H1 (cell line): ENCODE measurements at regions not wholly inside any gene's neighbourhood (a gene's known extent, or its start where the extent isn't known, plus 50 kb on each side); places are given as distances from the start of the nearest gene placed in this dataset.

ENCODE experiments used
- CTCF ChIA-PET: fragments of 300-600 bp; sonication (Branson Sonifier 250); formaldehyde crosslinking; loops from one replicate; lab custom pipeline; 2021; ENCODE audit not compliant: partially characterized antibody; lab: Charles Lee
- POLR2A ChIA-PET: fragments of 300-600 bp; sonication (Branson Sonifier 250); formaldehyde crosslinking; loops from one replicate; lab custom pipeline; 2021; ENCODE audit warnings: inconsistent platforms; ENCODE audit not compliant: partially characterized antibody; lab: Charles Lee
- DNase-seq, 2 experiments: peaks; one replicate each; pipeline versions ENCODE4 v3.0.0 to v3.0.0-alpha.2; 2010 to 2022; ENCODE audit warnings: low spot score in 2 of 2, low read depth in 1 of 2, mixed read lengths in 1 of 2
- FAIRE-seq: peaks from 2 replicates; lab custom pipeline; 2011; peaks lifted over from hg19 to GRCh38; lab: Jason Lieb, UNC
- H2AFZ ChIP-seq: 2 replicates; pipeline ENCODE4 v1.8.1; 2012; ENCODE audit warnings: low read length, inconsistent platforms
- H2AK5ac ChIP-seq: 2 replicates; pipeline ENCODE4 v1.6.1; 2013; ENCODE audit warnings: low read depth, low read length
- H2BK120ac ChIP-seq: replicated peaks from 2 replicates; pipeline ENCODE3; 2013; ENCODE audit warnings: low read depth, low read length, inconsistent platforms
- H2BK12ac ChIP-seq: 2 replicates; pipeline ENCODE4 v1.6.1; 2013; ENCODE audit warnings: low read depth, low read length
- H2BK15ac ChIP-seq: 2 replicates; pipeline ENCODE4 v1.6.1; 2013; ENCODE audit warnings: low read length
- H2BK20ac ChIP-seq: 2 replicates; pipeline ENCODE4 v1.6.1; 2013; ENCODE audit warnings: low read length
- H2BK5ac ChIP-seq: 2 replicates; pipeline ENCODE4 v1.6.1; 2013; ENCODE audit warnings: low read depth, low read length
- H3K14ac ChIP-seq: 2 replicates; pipeline ENCODE4 v1.6.1; 2013; ENCODE audit warnings: inconsistent platforms; ENCODE audit not compliant: insufficient read length
- H3K18ac ChIP-seq: 2 replicates; pipeline ENCODE4 v1.6.1; 2013; ENCODE audit warnings: low read length; ENCODE audit errors: extremely low read depth
- H3K23ac ChIP-seq: 2 replicates; pipeline ENCODE4 v1.6.1; 2013; ENCODE audit warnings: inconsistent platforms; ENCODE audit not compliant: insufficient read length
- H3K23me2 ChIP-seq: 2 replicates; pipeline ENCODE4 v1.6.1; 2013; ENCODE audit warnings: low read depth, low read length
- H3K27ac ChIP-seq: 2 replicates; pipeline ENCODE4 v1.6.1; 2011; ENCODE audit warnings: low read depth, low read length, inconsistent platforms
- H3K27me3 ChIP-seq, 4 experiments: replicated peaks in 1 of 4; 1 replicate in 1 of 4; 2 replicates in 3 of 4; pipeline versions ENCODE4 v1.6.1 to v1.8.1; 2011 to 2013; ENCODE audit warnings: low read length in 3 of 4, mild to moderate bottlenecking in 3 of 4, inconsistent platforms in 2 of 4, mixed read lengths in 2 of 4, moderate library complexity in 1 of 4; ENCODE audit not compliant: control insufficient read depth in 3 of 4, insufficient read depth in 3 of 4; ENCODE audit errors: extremely low read depth in 1 of 4
- H3K36me3 ChIP-seq, 4 experiments: 2 replicates each; pipeline versions ENCODE4 v1.6.1 to v1.8.1; 2011 to 2013; ENCODE audit warnings: mild to moderate bottlenecking in 4 of 4, low read length in 3 of 4, moderate library complexity in 2 of 4, control low read depth in 1 of 4, inconsistent platforms in 1 of 4; ENCODE audit not compliant: insufficient read depth in 4 of 4, control insufficient read depth in 2 of 4
- H3K4ac ChIP-seq: replicated peaks from 2 replicates; pipeline ENCODE3; 2013; ENCODE audit warnings: low read length, low read depth, mixed read lengths, inconsistent platforms; ENCODE audit not compliant: insufficient read length
- H3K4me1 ChIP-seq, 4 experiments: replicated peaks in 1 of 4; 1 replicate in 1 of 4; 2 replicates in 3 of 4; pipeline versions ENCODE4 v1.6.1 to v1.8.1; 2011 to 2013; ENCODE audit warnings: low read length in 3 of 4, inconsistent platforms in 2 of 4, mixed read lengths in 1 of 4; ENCODE audit not compliant: insufficient read depth in 4 of 4, control insufficient read depth in 3 of 4
- H3K4me2 ChIP-seq, 2 experiments: 2 replicates each; pipeline versions ENCODE4 v1.6.1 to v1.8.1; 2011 to 2013; ENCODE audit warnings: low read depth in 2 of 2, low read length in 2 of 2, control low read depth in 1 of 2, inconsistent platforms in 1 of 2, mild to moderate bottlenecking in 1 of 2; ENCODE audit not compliant: insufficient read depth in 1 of 2
- H3K4me3 ChIP-seq, 4 experiments: fragments of 200-600, 300-600 bp in 1 of 4; sonication (generic), shearing (Covaris generic), sonication (Bioruptor Twin) in 1 of 4; 2 replicates each; pipeline versions ENCODE4 v1.5.1 to v1.8.1; 2011 to 2016; ENCODE audit warnings: low read length in 4 of 4, low read depth in 3 of 4, control low read depth in 2 of 4, inconsistent platforms in 2 of 4, mild to moderate bottlenecking in 2 of 4, mixed read lengths in 1 of 4, moderate library complexity in 1 of 4; ENCODE audit not compliant: insufficient read depth in 2 of 4; ENCODE audit errors: extremely low read depth in 1 of 4
- H3K56ac ChIP-seq: replicated peaks from 2 replicates; pipeline ENCODE3; 2013; ENCODE audit warnings: low read depth, mild to moderate bottlenecking, mixed read lengths, low read length, inconsistent platforms; ENCODE audit not compliant: insufficient read length
- H3K79me1 ChIP-seq: 2 replicates; pipeline ENCODE4 v1.6.1; 2013; ENCODE audit warnings: low read depth, low read length, control low read depth
- H3K79me2 ChIP-seq, 2 experiments: 2 replicates each; pipeline versions ENCODE4 v1.6.1 to v1.8.1; 2012 to 2013; ENCODE audit warnings: low read length in 2 of 2, mild to moderate bottlenecking in 2 of 2, inconsistent platforms in 1 of 2; ENCODE audit not compliant: insufficient read depth in 2 of 2, control insufficient read depth in 1 of 2
- H3K9ac ChIP-seq, 4 experiments: replicated peaks in 1 of 4; 1 replicate in 1 of 4; 2 replicates in 3 of 4; pipeline versions ENCODE4 v1.6.1 to v1.8.1; 2011 to 2013; ENCODE audit warnings: low read depth in 3 of 4, low read length in 3 of 4, control low read depth in 2 of 4, mild to moderate bottlenecking in 2 of 4, moderate library complexity in 2 of 4, inconsistent platforms in 1 of 4; ENCODE audit errors: extremely low read depth in 1 of 4
- H3K9me3 ChIP-seq, 2 experiments: 2 replicates each; pipeline versions ENCODE4 v1.6.1 to v1.8.1; 2012 to 2013; ENCODE audit warnings: mild to moderate bottlenecking in 2 of 2, moderate library complexity in 2 of 2, control low read depth in 1 of 2, inconsistent platforms in 1 of 2, low read depth in 1 of 2, low read length in 1 of 2, mixed read lengths in 1 of 2; ENCODE audit not compliant: insufficient read depth in 2 of 2
- H4K20me1 ChIP-seq, 2 experiments: replicated peaks in 1 of 2; 2 replicates each; pipeline versions ENCODE3 to v1.8.1; 2011 to 2013; ENCODE audit warnings: inconsistent platforms in 2 of 2, low read length in 2 of 2, mild to moderate bottlenecking in 1 of 2; ENCODE audit not compliant: insufficient read depth in 2 of 2, control insufficient read depth in 1 of 2
- H4K5ac ChIP-seq: 2 replicates; pipeline ENCODE4 v1.6.1; 2013; ENCODE audit warnings: low read length, low read depth, mixed read lengths, inconsistent platforms; ENCODE audit not compliant: insufficient read length
- H4K8ac ChIP-seq: 2 replicates; pipeline ENCODE4 v1.8.0; 2013; ENCODE audit warnings: mild to moderate bottlenecking, moderate library complexity, low read length, inconsistent platforms; ENCODE audit not compliant: insufficient read depth; ENCODE audit errors: extremely low read depth
- H4K91ac ChIP-seq: replicated peaks from 2 replicates; pipeline ENCODE3; 2013; ENCODE audit warnings: low read length, mixed read lengths, inconsistent platforms; ENCODE audit not compliant: insufficient read length
- MAFK ChIP-seq: IDR thresholded peaks from 2 replicates; pipeline ENCODE4 v1.6.1; 2012; ENCODE audit warnings: low read depth, mild to moderate bottlenecking, improper control_type of control experiment, low read length
- RAD21 ChIP-seq, 2 experiments: IDR thresholded peaks in 1 of 2; conservative IDR thresholded peaks in 1 of 2; 2 replicates each; pipeline ENCODE4 v1.6.1; 2011; ENCODE audit warnings: low read depth in 2 of 2, low read length in 2 of 2, improper control_type of control experiment in 1 of 2, inconsistent platforms in 1 of 2, mild to moderate bottlenecking in 1 of 2, moderate library complexity in 1 of 2
- TBP ChIP-seq: IDR thresholded peaks from 2 replicates; pipeline ENCODE4 v1.6.1; 2011; ENCODE audit warnings: low read depth, low read length, improper control_type of control experiment
- ZNF274 ChIP-seq: IDR thresholded peaks from 2 replicates; pipeline ENCODE4 v1.7.0; 2012; ENCODE audit warnings: low read length, borderline replicate concordance; ENCODE audit errors: extremely low read depth
- TF ChIP-seq, protein P1 (sequence below), 3 experiments: IDR thresholded peaks; 1 replicate in 2 of 3; 2 replicates in 1 of 3; pipeline versions ENCODE4 v1.5.1 to v1.6.1; 2011; ENCODE audit warnings: low read length in 3 of 3, mild to moderate bottlenecking in 3 of 3, inconsistent platforms in 2 of 3, low read depth in 1 of 3, moderate library complexity in 1 of 3; ENCODE audit not compliant: insufficient read depth in 1 of 3; ENCODE audit errors: control extremely low read depth in 1 of 3

DNA sequence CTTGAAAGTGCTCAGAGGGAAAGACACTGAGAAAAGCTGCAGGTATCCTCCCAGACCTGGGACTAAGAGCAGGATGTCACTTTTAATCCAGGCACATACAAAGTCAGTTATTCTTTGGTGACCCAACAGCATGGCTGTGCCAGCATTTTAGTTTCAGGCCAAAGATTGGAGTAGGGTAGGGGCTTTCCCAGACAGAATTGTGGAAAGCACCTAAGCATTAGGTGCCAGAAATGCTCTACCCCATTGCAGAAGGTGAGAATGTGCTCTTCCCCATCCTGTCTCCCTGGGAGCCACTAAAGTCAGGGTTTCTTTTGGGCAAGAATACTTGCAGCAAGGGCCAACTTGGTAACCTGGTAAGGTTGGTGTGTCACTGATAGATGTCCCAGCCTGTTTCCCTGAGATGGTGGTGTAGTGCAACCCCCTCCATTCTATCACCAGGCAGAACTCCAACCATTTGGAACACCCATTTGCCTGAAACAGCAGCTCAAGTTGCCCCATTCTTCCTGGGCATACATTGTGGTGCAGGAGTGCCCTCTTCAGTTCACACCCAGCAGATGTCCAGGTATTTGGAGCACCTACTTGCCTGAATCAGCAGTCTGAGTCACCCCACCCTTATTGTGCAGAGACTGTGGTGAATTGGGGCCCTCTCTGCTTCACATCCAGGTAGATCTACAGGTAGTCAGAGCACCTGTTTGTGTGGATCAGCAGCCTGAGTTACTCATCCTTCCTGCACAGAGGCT, 183.5 kb downstream of the ZC4H2 start:
- H3K14ac ChIP-seq: no peak overlapping the region
- H3K27me3 ChIP-seq: no peaks in the 10 kb centered on the region
- H3K79me1 ChIP-seq: no peaks in the 10 kb centered on the region
- H2BK12ac ChIP-seq: no peak overlapping the region
- H2BK20ac ChIP-seq: no peak overlapping the region
- no peaks in the 10 kb centered on the region for H3K23me2 ChIP-seq
- no peak overlapping the region for H3K23ac ChIP-seq
- no peak overlapping the region for H2BK120ac ChIP-seq
- DNase-seq (peak in 1 of 2 experiments; percentile 39), FAIRE-seq (peak; percentile 65)
- H4K20me1 ChIP-seq: no peaks in the 10 kb centered on the region
- H3K56ac ChIP-seq: no peak overlapping the region
- CTCF ChIA-PET: interaction anchor here (0.6 to 1.8 kb wide), 3 partner anchors 222 to 874 kb away, joined by 3 to 4 read pairs (median 3); no protein-coding TSS in a partner anchor
- POLR2A ChIA-PET: no interaction called here
- H4K91ac ChIP-seq: no peak overlapping the region
- no peak overlapping the region for H3K4ac ChIP-seq
- H3K4me1 ChIP-seq: no peaks in the 10 kb centered on the region
- no peak overlapping the region for H2AK5ac ChIP-seq
- no peak overlapping the region for H3K9ac ChIP-seq
- H4K8ac ChIP-seq: no peak overlapping the region
- TF ChIP-seq, protein P1, sequence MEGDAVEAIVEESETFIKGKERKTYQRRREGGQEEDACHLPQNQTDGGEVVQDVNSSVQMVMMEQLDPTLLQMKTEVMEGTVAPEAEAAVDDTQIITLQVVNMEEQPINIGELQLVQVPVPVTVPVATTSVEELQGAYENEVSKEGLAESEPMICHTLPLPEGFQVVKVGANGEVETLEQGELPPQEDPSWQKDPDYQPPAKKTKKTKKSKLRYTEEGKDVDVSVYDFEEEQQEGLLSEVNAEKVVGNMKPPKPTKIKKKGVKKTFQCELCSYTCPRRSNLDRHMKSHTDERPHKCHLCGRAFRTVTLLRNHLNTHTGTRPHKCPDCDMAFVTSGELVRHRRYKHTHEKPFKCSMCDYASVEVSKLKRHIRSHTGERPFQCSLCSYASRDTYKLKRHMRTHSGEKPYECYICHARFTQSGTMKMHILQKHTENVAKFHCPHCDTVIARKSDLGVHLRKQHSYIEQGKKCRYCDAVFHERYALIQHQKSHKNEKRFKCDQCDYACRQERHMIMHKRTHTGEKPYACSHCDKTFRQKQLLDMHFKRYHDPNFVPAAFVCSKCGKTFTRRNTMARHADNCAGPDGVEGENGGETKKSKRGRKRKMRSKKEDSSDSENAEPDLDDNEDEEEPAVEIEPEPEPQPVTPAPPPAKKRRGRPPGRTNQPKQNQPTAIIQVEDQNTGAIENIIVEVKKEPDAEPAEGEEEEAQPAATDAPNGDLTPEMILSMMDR (IDR thresholded peaks at IDR 0.05; ENCODE audit: control extremely low read depth in 1 of 3, insufficient read depth in 1 of 3, low read depth in 1 of 3, low read length in 3 of 3): peak; percentile 6 to 45 (median 36); a peak in 3 of 4 replicates
- TF ChIP-seq TBP (no peak), ZNF274 (no peak), MAFK (peak; percentile 37; the same call in 1 of the 2 replicates), RAD21 (IDR thresholded peaks at IDR 0.05 in 1 of 2, conservative IDR thresholded peaks at IDR 0.05 in 1 of 2; ENCODE audit: low read depth in 2 of 2, low read length in 2 of 2) (peak; percentile 74 to 77)
- H3K18ac ChIP-seq: no peak overlapping the region
- H2BK5ac ChIP-seq: no peak overlapping the region
- H3K36me3 ChIP-seq: no peaks in the 10 kb centered on the region
- no peak overlapping the region for H4K5ac ChIP-seq
- no peak overlapping the region for H3K27ac ChIP-seq
- no peaks in the 10 kb centered on the region for H3K9me3 ChIP-seq
- H3K79me2 ChIP-seq: no peaks in the 10 kb centered on the region
- H3K4me2 ChIP-seq: no peak overlapping the region
- peak overlapping the region; percentile 39 for H2AFZ ChIP-seq
- no peak overlapping the region for H3K4me3 ChIP-seq
- no peak overlapping the region for H2BK15ac ChIP-seq
